ENCODE measurements at regions not wholly inside any gene's neighbourhood (a gene's known extent, or its start where the extent isn't known, plus 50 kb on each side); places are given as distances from the start of the nearest gene placed in this dataset.

DNA sequence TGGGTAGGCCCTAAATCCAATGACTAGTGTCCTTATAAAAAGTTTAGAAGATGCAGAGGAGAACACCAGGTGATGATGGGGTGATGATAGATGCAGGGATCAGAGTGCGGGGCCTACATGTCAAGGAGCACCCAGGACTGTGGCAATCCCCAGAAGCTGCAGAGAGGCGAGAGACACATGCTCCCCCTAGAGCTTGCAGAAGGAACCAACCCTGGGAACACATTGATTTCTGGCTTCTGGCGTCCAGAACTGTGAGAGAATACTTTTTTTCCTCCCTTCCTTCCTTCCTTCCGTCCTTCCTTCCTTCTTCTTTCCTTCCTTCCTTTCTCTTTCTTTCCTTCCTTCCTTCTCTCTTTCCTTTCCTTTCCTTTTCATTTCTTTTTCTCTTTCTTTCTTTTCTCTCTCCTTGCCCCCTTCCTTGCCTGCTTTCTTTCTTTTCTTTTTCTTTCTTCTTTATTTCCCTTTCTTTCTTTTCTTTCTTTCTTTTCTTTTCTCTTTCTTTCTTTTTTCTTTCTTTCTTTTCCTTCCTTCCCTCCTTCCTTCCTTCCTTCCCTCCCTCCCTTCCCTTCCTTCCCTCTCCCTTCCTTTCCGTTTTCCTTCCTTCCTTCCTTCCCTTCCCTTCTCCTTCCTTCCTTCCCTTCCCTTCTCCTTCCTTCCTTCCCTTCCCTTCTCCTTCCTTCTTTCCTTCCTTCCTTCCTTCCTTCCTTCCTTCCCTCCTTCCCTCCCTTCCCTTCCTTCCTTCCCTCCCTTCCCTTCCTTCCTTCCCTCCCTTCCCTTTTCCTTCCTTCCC is 134.3 kb downstream of the HAPSTR1 start:
- no peak for TF ChIP-seq EZH2 (IDR thresholded peaks at IDR 0.05; ENCODE audit: borderline replicate concordance, low read length)
- TF ChIP-seq, protein P1, sequence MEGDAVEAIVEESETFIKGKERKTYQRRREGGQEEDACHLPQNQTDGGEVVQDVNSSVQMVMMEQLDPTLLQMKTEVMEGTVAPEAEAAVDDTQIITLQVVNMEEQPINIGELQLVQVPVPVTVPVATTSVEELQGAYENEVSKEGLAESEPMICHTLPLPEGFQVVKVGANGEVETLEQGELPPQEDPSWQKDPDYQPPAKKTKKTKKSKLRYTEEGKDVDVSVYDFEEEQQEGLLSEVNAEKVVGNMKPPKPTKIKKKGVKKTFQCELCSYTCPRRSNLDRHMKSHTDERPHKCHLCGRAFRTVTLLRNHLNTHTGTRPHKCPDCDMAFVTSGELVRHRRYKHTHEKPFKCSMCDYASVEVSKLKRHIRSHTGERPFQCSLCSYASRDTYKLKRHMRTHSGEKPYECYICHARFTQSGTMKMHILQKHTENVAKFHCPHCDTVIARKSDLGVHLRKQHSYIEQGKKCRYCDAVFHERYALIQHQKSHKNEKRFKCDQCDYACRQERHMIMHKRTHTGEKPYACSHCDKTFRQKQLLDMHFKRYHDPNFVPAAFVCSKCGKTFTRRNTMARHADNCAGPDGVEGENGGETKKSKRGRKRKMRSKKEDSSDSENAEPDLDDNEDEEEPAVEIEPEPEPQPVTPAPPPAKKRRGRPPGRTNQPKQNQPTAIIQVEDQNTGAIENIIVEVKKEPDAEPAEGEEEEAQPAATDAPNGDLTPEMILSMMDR (conservative IDR thresholded peaks at IDR 0.05 in 1 of 2, IDR thresholded peaks at IDR 0.05 in 1 of 2; ENCODE audit: extremely low read depth in 1 of 2, insufficient read depth in 1 of 2, low read depth in 1 of 2, low read length in 2 of 2): peak in 1 of 2 donors; percentile 18
